ENCODE measurements at regions not wholly inside any gene's neighbourhood (a gene's known extent, or its start where the extent isn't known, plus 50 kb on each side); places are given as distances from the start of the nearest gene placed in this dataset.
A peak's percentile ranks its signal among the peaks of the same experiment; 100 is the strongest.
"Not testable (repeated sequence)": the region's sequence is repeated elsewhere in the genome, so short reads cannot be mapped to it uniquely, and the experiment has no call there.

GRCh38 chr4:7141151-7141834 lies 51.0 kb upstream of the SORCS2 start:
- no peak for DNase-seq (ENCODE audit: low read depth)

- no peak for DNase-seq (ENCODE audit: low read depth)
Observed at GRCh38 chr4:7140692-7141069, 51.7 kb upstream of the SORCS2 start.

DNA sequence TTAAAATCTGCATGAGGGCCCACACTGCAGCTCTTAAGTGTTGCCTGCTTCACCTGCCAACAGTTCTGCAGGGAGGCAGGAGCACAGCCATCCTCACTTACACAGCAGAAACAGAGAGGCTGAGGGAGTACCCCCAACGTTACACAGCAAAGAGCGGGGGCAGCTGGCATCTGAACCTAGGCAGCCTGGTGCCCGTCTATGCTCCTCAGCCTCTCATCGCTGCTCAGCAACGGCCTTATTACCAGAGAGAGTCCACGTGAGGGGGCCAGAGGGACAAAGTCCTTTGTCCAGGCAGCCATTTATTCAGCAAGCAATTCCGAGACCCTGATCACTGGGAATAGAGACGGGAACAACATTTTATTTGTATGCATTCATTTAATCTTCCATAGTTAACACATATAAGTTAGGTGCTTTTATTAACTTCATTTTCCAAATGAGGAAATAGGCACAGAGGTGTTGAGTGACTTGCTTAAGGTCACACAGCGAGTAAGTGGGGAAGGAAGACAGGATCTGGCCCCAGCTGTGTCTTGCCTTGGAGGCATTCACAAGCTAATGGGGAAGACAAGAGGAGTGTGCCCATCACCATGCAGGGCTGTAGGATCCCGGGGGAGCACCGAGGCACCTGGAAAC lies 52.2 kb upstream of the SORCS2 start:
- no peak for DNase-seq (ENCODE audit: low read depth)

GRCh38 chr4:7139167-7139982 lies 53.0 kb upstream of the SORCS2 start:
- DNase-seq (ENCODE audit: low read depth) = no peak

DNA sequence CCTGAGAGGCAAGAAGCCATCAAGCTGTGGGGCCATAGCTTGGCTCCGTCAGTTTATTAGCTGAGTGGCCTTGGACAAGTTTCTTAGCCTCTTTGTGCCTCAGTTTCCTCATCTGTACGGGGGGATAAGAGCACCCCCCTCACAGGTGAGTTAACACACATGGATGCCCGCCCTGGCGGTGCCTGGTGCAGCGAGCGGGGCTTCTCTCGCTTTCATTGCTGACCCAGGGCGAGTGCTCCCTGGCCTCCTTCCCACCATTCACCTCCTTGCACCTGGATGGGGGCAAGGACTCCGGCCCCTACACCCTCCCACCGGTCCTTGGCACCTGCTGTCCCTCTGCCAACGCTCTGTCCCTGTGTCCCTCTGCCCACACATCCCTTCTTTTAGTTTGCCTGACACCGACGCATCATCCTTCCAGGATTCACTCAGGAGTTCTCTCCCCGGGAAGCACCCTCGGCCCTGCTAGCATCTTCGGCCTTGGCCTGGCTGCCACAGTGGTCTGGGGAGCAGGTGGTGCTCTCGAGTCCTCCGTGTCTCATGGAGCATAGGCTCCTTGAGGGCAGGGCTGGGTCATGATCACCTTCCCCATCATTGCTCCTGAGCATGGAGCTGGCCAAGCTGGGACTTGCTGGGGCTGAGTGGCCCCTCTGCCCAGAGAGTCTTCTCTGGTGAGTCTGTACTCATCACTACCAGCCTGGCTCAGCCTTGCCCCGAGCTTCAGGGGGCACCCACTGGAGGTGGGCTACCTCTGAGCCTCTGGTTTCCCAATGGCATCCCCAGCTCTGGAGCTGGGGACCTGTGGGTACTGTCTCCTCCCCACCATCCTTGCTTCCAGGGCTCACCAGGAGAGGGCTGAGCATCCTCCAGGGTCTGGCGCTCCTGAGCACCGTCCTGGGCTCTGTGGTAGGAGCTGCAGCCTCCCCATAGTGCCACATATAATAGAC lies 53.8 kb upstream of the SORCS2 start:
- no peak for DNase-seq (ENCODE audit: low read depth)

GRCh38 chr4:7137326-7138200 lies 54.8 kb upstream of the SORCS2 start:
- DNase-seq (ENCODE audit: low read depth) = no peak

DNA sequence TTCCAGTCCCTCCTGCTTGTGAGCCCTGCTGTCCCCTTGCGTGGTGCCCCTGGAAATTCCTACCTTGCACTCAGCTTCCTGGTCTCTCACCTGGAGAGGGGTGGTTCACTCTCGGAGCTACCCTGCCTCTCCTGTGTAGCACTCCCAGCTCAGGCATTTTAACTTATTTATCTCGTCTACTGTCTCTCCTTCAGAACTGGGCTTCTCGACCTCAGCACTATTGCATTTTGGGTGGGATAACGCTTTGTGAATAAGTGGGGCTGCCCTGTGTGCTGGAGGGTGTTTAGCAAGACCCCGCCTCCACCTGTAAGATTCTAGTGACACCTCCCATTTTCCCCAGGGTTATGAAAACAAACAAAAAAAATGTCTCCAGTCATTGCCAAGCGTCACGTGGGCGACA lies 56.0 kb upstream of the SORCS2 start:
- no peak for DNase-seq (ENCODE audit: low read depth)

- no peak for DNase-seq (ENCODE audit: low read depth)
Observed at GRCh38 chr4:7135389-7135746, 57.0 kb upstream of the SORCS2 start.

DNA sequence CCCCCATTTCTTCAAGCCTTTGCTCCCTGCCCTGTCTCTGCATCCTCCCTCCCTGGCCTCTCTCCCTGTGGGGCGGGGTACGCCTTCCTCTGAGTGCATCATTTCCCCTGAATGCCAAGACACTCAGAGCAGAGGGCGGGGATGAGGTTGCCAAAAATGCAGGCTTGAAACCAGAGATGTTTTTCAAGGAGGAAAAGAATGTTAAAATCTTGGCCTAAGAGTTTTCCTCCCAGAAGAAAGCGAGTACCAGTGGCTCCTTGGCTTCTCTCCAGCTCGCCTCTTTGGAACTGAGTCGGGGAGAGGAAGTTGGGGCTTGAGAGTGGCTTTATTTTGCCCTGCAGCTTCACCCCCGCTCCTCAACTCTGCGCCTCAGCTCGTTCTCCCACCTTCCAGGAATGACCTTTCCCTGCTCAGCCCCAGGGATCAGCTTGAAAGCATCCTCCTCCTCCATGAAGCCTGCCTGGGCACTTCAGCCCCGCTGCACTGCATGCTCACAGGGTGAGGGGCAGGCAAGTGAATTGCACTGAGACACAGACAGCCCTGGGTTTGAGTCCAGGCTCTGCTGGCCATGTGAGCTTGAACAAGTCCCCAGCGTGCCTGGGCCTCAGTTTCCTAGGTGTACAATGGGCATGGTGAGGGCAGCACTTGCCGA lies 57.5 kb upstream of the SORCS2 start:
- DNase-seq (ENCODE audit: low read depth) = peak; percentile 52

DNA sequence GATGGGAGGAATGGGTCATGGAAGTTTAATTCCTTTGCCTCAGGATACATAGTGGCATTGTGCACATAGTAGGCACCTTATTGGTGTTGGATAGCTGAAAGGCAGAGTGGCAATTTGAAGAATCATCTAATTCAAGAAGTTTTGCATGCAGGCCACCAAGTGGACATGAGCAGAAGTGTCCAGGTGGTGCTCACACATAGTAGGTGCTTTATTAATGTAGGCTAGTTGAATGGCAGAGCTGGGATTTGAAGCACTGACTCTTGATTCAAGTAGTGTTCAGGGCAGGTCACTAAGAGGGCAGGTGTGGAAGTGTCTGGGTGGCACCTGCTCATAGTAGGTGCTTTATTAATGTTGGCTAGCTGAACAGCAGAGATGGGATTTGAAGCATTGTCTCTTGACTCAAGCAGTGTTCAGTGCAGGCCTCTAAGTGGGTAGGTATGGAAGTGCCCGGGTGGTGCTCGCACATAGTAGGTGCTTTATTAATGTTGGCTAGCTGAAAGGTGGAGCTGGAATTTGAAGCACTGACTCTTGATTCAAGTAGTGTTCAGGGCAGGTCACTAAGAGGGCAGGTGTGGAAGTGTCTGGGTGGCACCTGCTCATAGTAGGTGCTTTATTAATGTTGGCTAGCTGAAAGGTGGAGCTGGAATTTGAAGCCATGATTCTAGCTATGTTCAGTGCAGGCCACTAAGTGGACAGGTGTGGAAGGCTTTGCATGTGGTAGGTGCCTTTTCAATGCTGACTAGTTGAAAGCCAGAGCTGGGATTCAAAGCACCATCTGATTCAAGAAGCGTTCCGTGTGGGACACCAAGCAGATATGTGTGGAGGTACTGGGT lies 58.3 kb upstream of the SORCS2 start:
- DNase-seq (ENCODE audit: low read depth) = not testable (repeated sequence)

GRCh38 chr4:7132730-7133582 lies 59.4 kb upstream of the SORCS2 start:
- peak; percentile 32 for DNase-seq (ENCODE audit: low read depth)

DNA sequence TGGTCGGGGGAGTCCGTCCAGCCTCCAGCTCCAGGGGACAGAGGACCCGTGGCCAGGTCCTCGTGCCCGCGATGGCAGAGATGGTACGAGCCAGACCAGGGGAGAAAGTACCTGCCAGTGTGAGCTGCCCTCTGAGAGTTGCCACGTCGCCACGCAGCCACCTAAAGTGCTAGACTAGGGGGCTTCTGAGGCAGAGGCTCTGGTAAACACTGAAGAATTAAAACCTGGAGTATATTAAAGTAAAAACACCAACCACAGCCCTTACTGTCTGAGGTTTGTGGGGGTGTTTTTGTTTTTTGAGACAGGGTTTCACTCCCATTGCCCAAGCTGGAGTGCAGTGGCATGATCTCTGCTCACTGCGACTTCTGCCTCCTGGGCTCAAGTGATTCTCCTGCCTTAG lies 60.1 kb upstream of the SORCS2 start:
- no peak for DNase-seq (ENCODE audit: low read depth)

DNA sequence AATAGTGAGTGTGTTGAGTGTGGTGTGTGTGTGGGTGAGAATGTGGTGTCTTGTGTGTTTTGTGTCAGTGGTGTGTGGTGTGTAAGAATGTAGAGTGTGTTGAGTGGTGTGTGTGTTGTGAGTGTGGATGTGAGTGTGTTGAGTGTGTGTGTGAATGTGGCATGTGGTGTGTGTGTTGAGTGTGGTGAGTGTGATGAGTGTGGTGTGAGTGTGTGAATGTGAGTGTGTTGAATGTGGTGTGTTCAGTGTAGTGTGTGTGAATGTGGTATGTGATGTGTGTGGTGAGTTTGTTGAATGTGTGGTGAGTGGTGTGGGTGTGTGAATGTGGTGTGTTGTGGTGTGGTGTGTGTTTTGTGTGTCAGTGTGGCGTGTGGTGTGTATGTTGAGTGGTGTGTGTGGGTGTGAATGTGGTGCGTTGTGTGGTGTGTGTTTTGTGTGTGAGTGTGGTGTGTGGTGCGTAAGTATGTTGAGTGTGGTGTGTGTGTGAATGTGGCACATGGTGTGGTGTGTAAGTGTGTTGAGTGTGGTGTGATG lies 60.8 kb upstream of the SORCS2 start:
- DNase-seq (ENCODE audit: low read depth) = no peak

DNA sequence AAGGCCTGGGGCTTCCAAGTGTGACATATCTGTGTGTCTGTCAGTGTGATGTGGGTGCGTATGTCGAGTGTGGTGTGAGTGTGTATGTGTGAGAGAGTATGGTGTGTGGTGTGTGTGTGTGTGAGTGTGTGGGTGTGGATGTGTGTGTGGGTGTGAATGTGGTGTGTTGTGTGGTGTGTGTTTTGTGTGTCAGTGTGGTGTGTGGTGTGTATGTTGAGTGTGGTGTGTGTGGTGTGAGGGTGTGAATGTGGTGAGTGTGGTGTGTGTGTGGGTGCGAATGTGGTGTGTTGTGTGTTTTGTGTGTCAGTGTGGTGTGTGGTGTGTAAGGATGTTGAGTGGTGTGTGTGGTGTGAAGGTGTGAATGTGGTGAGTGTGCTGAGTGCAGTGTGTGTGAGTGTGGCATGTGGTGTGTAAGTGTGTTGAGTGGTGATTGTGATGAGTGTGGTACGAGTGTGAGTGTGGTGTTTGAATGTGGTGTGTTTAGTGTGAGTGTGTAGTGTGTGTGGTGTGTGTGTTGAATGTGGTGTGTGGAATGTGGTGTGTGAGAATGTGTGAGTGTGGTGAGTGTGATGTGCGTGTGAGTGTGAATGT lies 61.6 kb upstream of the SORCS2 start:
- DNase-seq (ENCODE audit: low read depth) = no peak

DNA sequence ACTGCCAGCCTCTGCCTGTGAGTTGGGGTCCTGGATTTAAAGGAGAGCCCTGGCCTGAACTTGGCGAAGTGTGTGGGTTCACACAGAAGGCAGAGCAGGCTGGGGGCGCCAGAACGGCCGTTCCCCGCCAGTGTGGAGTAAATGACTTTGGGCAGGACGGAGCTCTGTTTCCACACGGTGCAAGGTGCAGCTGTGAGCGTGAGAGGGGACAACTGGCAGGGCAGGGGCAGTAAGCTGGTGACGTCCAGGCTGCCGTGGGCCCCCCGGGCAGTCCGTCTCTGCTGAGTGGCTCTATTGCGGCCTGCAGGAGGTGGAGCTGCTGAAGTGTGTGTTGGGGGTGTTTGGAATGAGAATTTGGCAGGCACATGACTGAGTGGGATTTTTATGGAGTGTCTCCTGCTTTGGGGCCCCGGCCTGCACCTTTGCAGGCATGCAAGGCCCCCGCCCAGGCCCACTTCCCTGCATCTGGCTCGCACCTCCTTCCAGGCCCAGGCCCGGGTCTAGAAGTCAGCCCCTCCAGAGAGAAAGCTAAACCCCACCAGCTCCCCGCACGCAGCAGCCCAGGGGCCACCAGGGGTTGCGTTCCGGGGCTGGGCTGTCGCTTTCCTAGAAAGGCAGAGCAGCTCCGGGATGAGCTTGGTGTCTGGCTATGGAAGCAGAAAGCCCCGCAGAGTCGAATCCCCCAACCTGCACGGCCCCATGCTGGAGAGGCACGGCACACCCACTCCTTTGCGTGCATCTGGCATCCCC lies 62.2 kb upstream of the GRPEL1 start:
- DNase-seq (ENCODE audit: low read depth) = no peak

DNA sequence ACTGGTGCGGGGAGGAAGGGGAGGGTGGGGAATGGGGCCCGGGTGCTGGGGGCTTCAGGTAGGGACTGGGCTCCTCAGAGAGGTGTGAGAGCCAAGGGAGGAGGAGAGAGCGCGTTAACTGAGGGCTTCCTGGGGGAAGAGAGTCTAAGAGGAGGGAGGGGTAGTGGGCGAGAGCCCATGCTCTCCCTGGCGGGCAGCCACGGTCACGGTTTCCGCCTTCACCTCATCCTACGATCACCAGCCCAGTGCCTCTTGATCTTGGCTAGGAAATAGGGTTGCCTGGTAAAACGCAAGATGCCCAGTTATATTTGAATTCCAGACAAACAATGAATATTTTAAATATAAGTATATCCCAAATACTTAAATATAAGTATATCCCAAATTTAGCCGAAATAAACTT lies 60.8 kb upstream of the GRPEL1 start:
- DNase-seq (ENCODE audit: low read depth) = no peak

- no peak for DNase-seq (ENCODE audit: low read depth)
Observed at GRCh38 chr4:7128234-7128633, 60.4 kb upstream of the GRPEL1 start.
